ENCODE measurements at regions not wholly inside any gene's neighbourhood (a gene's known extent, or its start where the extent isn't known, plus 50 kb on each side); places are given as distances from the start of the nearest gene placed in this dataset.

DNA sequence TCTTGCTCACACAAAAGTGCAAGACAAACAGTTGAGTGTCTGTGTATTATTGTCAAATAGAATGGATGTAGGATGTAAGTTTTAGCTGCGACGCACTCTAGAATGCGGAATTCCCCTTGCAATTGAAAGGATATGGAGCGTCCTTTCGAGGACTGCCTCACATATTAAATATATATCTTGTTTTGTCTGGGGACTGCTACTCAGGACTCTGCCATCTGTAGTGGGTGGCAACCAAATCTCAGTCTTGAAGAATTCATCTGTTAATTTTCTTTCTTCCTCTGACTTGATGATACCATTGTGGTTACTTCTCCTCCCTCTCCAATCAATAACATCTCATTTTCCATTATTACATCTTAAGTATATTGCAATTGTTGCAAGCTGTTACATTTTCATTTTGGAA is 121.6 kb downstream of the SOX4 start:
- H3K4me3 ChIP-seq (ENCODE audit: low read depth in 2 of 2, low read length in 1 of 2), result no peak overlapping the region
- H3K9ac ChIP-seq, result no peak overlapping the region
- TF ChIP-seq PBX3 (IDR thresholded peaks at IDR 0.05), result no peak
- peaks cover 6 to 7% of the 10 kb centered on the region in 2 experiments; a peak in 1 of 4 replicates for H3K4me1 ChIP-seq (ENCODE audit: control insufficient read depth in 1 of 2, insufficient read depth in 2 of 2, low read depth in 1 of 2, low read length in 1 of 2)
- DNase-seq, result no peak
- H3K27me3 ChIP-seq (ENCODE audit: insufficient read depth), result no peaks in the 10 kb centered on the region
- ChIA-PET CTCF (no interaction called here), POLR2A (no interaction called here)
- no peak overlapping the region for H3K4me2 ChIP-seq
- H3K9me3 ChIP-seq, result no peaks in the 10 kb centered on the region
- H3K27ac ChIP-seq (ENCODE audit: low read depth in 2 of 2, low read length in 1 of 2), result no peak overlapping the region
- WGBS (ENCODE audit: low lambda C conversion rate), result 91% methylated on average over 5 of the region's 5 CpGs
- no peaks in the 10 kb centered on the region for H3K9me2 ChIP-seq
- H3K79me2 ChIP-seq (ENCODE audit: insufficient read depth), result peaks cover 74% of the 10 kb centered on the region
- H3F3A ChIP-seq (replicated peaks; ENCODE audit: insufficient read depth), result no peaks in the 10 kb centered on the region
- H2AFZ ChIP-seq (ENCODE audit: low read depth), result no peak overlapping the region
- no peaks in the 10 kb centered on the region for H3K36me3 ChIP-seq (replicated peaks in 1 of 2; ENCODE audit: control insufficient read depth in 1 of 2, insufficient read depth in 2 of 2, low read length in 1 of 2)
- H4K20me1 ChIP-seq (ENCODE audit: insufficient read depth), result peaks cover 8% of the 10 kb centered on the region; the same call in 1 of the 2 replicates

- Histone ChIP-seq H3K9me2 (no peaks in the 10 kb centered on the region), H4K20me1 (ENCODE audit: insufficient read depth) (0 out of 2 replicates have a peak, but pooled peaks cover 6% of the 10 kb centered on the region), H3K27ac (ENCODE audit: low read depth in 2 of 2, low read length in 1 of 2) (no peak overlapping the region), H3F3A (replicated peaks; ENCODE audit: insufficient read depth) (peaks cover 3% of the 10 kb centered on the region), H3K4me3 (ENCODE audit: low read depth in 2 of 2, low read length in 1 of 2) (no peak overlapping the region), H3K4me2 (no peak overlapping the region), H3K4me1 (ENCODE audit: control insufficient read depth in 1 of 2, insufficient read depth in 2 of 2, low read depth in 1 of 2, low read length in 1 of 2) (no peaks in the 10 kb centered on the region), H3K36me3 (replicated peaks in 1 of 2; ENCODE audit: control insufficient read depth in 1 of 2, insufficient read depth in 2 of 2, low read length in 1 of 2) (no peaks in the 10 kb centered on the region), H3K79me2 (ENCODE audit: insufficient read depth) (peaks cover 39% of the 10 kb centered on the region), H3K27me3 (ENCODE audit: insufficient read depth) (no peaks in the 10 kb centered on the region), H2AFZ (ENCODE audit: low read depth) (no peak overlapping the region), H3K9ac (no peak overlapping the region), H3K9me3 (no peaks in the 10 kb centered on the region)
- ChIA-PET POLR2A (no interaction called here), CTCF (no interaction called here)
- 94% methylated on average over 3 of the region's 12 CpGs for WGBS (ENCODE audit: low lambda C conversion rate)
- TF ChIP-seq MAX (IDR thresholded peaks at IDR 0.05; ENCODE audit: low read depth) (no peak), POLR2AphosphoS5 (IDR thresholded peaks at IDR 0.05; ENCODE audit: low read depth, low read length) (no peak), TAF1 (IDR thresholded peaks at IDR 0.05; ENCODE audit: borderline replicate concordance, low read depth, low read length) (no peak), EZH2phosphoT487 (IDR thresholded peaks at IDR 0.05; ENCODE audit: borderline replicate concordance, low read depth) (no peak), RCOR1 (IDR thresholded peaks at IDR 0.05; ENCODE audit: low read length) (no peak), RXRA (IDR thresholded peaks at IDR 0.05; ENCODE audit: borderline replicate concordance, low read depth) (no peak), TCF12 (IDR thresholded peaks at IDR 0.05) (no peak), TEAD4 (IDR thresholded peaks at IDR 0.05; ENCODE audit: borderline replicate concordance, insufficient read depth) (no peak), NFIC (IDR thresholded peaks at IDR 0.05; ENCODE audit: borderline replicate concordance) (no peak), NRF1 (IDR thresholded peaks at IDR 0.05; ENCODE audit: low read depth, low read length) (no peak), RAD21 (IDR thresholded peaks at IDR 0.05; ENCODE audit: low read length) (no peak), YY1 (IDR thresholded peaks at IDR 0.05; ENCODE audit: low read depth) (no peak), USF2 (IDR thresholded peaks at IDR 0.05; ENCODE audit: borderline replicate concordance, low read depth, low read length) (no peak), FOXJ3 (CRISPR knock-in tag; IDR thresholded peaks at IDR 0.05) (no peak), CHD2 (IDR thresholded peaks at IDR 0.05; ENCODE audit: low read length, partially characterized antibody) (no peak), ELF1 (IDR thresholded peaks at IDR 0.05) (no peak), ZBTB33 (IDR thresholded peaks at IDR 0.05; ENCODE audit: borderline replicate concordance, low read depth) (no peak)
- TF ChIP-seq, protein P1, sequence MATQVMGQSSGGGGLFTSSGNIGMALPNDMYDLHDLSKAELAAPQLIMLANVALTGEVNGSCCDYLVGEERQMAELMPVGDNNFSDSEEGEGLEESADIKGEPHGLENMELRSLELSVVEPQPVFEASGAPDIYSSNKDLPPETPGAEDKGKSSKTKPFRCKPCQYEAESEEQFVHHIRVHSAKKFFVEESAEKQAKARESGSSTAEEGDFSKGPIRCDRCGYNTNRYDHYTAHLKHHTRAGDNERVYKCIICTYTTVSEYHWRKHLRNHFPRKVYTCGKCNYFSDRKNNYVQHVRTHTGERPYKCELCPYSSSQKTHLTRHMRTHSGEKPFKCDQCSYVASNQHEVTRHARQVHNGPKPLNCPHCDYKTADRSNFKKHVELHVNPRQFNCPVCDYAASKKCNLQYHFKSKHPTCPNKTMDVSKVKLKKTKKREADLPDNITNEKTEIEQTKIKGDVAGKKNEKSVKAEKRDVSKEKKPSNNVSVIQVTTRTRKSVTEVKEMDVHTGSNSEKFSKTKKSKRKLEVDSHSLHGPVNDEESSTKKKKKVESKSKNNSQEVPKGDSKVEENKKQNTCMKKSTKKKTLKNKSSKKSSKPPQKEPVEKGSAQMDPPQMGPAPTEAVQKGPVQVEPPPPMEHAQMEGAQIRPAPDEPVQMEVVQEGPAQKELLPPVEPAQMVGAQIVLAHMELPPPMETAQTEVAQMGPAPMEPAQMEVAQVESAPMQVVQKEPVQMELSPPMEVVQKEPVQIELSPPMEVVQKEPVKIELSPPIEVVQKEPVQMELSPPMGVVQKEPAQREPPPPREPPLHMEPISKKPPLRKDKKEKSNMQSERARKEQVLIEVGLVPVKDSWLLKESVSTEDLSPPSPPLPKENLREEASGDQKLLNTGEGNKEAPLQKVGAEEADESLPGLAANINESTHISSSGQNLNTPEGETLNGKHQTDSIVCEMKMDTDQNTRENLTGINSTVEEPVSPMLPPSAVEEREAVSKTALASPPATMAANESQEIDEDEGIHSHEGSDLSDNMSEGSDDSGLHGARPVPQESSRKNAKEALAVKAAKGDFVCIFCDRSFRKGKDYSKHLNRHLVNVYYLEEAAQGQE (IDR thresholded peaks at IDR 0.05; ENCODE audit: low read depth, low read length), result no peak
- DNase-seq, result no peak
Measured at GRCh38 chr6:21722510-21722909, 129.0 kb downstream of the SOX4 start.
